ENCODE measurements at regions not wholly inside any gene's neighbourhood (a gene's known extent, or its start where the extent isn't known, plus 50 kb on each side); places are given as distances from the start of the nearest gene placed in this dataset.
A peak's percentile ranks its signal among the peaks of the same experiment; 100 is the strongest.

- ATAC-seq (ENCODE audit: low read depth) = no peak
- Histone ChIP-seq H3K4me1 (ENCODE audit: insufficient read depth, poor library complexity, severe bottlenecking) (peaks cover 4% of the 10 kb centered on the region), H3K27ac (ENCODE audit: poor library complexity, severe bottlenecking) (no peak overlapping the region), H3K9me3 (ENCODE audit: severe bottlenecking) (no peaks in the 10 kb centered on the region), H3K4me3 (ENCODE audit: severe bottlenecking) (no peak overlapping the region), H3K36me3 (ENCODE audit: low read depth) (no peaks in the 10 kb centered on the region), H3K27me3 (ENCODE audit: insufficient read depth, poor library complexity, severe bottlenecking) (no peaks in the 10 kb centered on the region)
- TF ChIP-seq CTCF (IDR thresholded peaks at IDR 0.05; ENCODE audit: poor library complexity, severe bottlenecking) = no peak
- no peak for DNase-seq (ENCODE audit: low spot score)
Measured at GRCh38 chr5:78706825-78707224, 58.3 kb upstream of the LHFPL2 start.

- Histone ChIP-seq H3K4me3 (ENCODE audit: severe bottlenecking) (no peak overlapping the region), H3K4me1 (ENCODE audit: insufficient read depth, poor library complexity, severe bottlenecking) (peaks cover 7% of the 10 kb centered on the region), H3K27me3 (ENCODE audit: insufficient read depth, poor library complexity, severe bottlenecking) (no peaks in the 10 kb centered on the region), H3K36me3 (ENCODE audit: low read depth) (no peaks in the 10 kb centered on the region), H3K9me3 (ENCODE audit: severe bottlenecking) (no peaks in the 10 kb centered on the region), H3K27ac (ENCODE audit: poor library complexity, severe bottlenecking) (no peak overlapping the region)
- no peak for ATAC-seq (ENCODE audit: low read depth)
- TF ChIP-seq CTCF (IDR thresholded peaks at IDR 0.05; ENCODE audit: poor library complexity, severe bottlenecking) = no peak
- no peak for DNase-seq (ENCODE audit: low spot score)
Measured at GRCh38 chr5:78706381-78706780, 57.8 kb upstream of the LHFPL2 start.

- Histone ChIP-seq H3K36me3 (ENCODE audit: low read depth) (no peaks in the 10 kb centered on the region), H3K9me3 (ENCODE audit: severe bottlenecking) (no peaks in the 10 kb centered on the region), H3K4me3 (ENCODE audit: severe bottlenecking) (no peak overlapping the region), H3K4me1 (ENCODE audit: insufficient read depth, poor library complexity, severe bottlenecking) (peaks cover 8% of the 10 kb centered on the region), H3K27me3 (ENCODE audit: insufficient read depth, poor library complexity, severe bottlenecking) (no peaks in the 10 kb centered on the region), H3K27ac (ENCODE audit: poor library complexity, severe bottlenecking) (no peak overlapping the region)
- DNase-seq (ENCODE audit: low spot score) (no peak), ATAC-seq (ENCODE audit: low read depth) (no peak)
- no peak for TF ChIP-seq CTCF (IDR thresholded peaks at IDR 0.05; ENCODE audit: poor library complexity, severe bottlenecking)
Measured at GRCh38 chr5:78705826-78706225, 57.3 kb upstream of the LHFPL2 start.

- DNase-seq (ENCODE audit: low spot score) (no peak), ATAC-seq (ENCODE audit: low read depth) (no peak)
- H3K27me3 ChIP-seq (ENCODE audit: insufficient read depth, poor library complexity, severe bottlenecking) = no peaks in the 10 kb centered on the region
- H3K4me1 ChIP-seq (ENCODE audit: insufficient read depth, poor library complexity, severe bottlenecking) = peaks cover 30% of the 10 kb centered on the region
- no peak overlapping the region for H3K4me3 ChIP-seq (ENCODE audit: severe bottlenecking)
- H3K36me3 ChIP-seq (ENCODE audit: low read depth) = no peaks in the 10 kb centered on the region
- no peaks in the 10 kb centered on the region for H3K9me3 ChIP-seq (ENCODE audit: severe bottlenecking)
- no peak for TF ChIP-seq CTCF (IDR thresholded peaks at IDR 0.05; ENCODE audit: poor library complexity, severe bottlenecking)
- peak overlapping the region; percentile 96 for H3K27ac ChIP-seq (ENCODE audit: poor library complexity, severe bottlenecking)
Measured at GRCh38 chr5:78701795-78702410, 53.3 kb upstream of the LHFPL2 start.

GRCh38 chr5:78699552-78700153, 51.1 kb upstream of the LHFPL2 start:
- peaks cover 3% of the 10 kb centered on the region for H3K9me3 ChIP-seq (ENCODE audit: severe bottlenecking)
- peak; percentile 99 for DNase-seq (ENCODE audit: low spot score)
- H3K4me1 ChIP-seq (ENCODE audit: insufficient read depth, poor library complexity, severe bottlenecking) = peaks cover 34% of the 10 kb centered on the region
- H3K27ac ChIP-seq (ENCODE audit: poor library complexity, severe bottlenecking) = peak overlapping the region; percentile 96
- H3K36me3 ChIP-seq (ENCODE audit: low read depth) = no peaks in the 10 kb centered on the region
- TF ChIP-seq CTCF (IDR thresholded peaks at IDR 0.05; ENCODE audit: poor library complexity, severe bottlenecking) = no peak
- no peaks in the 10 kb centered on the region for H3K27me3 ChIP-seq (ENCODE audit: insufficient read depth, poor library complexity, severe bottlenecking)
- no peak overlapping the region for H3K4me3 ChIP-seq (ENCODE audit: severe bottlenecking)
- ATAC-seq (ENCODE audit: low read depth) = peak; percentile 95

All from RWPE2 (cell line).